ENCODE measurements at regions not wholly inside any gene's neighbourhood (a gene's known extent, or its start where the extent isn't known, plus 50 kb on each side); places are given as distances from the start of the nearest gene placed in this dataset.

GRCh38 chr2:16057661-16058060 is 117.3 kb downstream of the MYCN start (continued):
- TF ChIP-seq CHD7 (IDR thresholded peaks at IDR 0.05; ENCODE audit: insufficient replicate concordance, low read length): no peak
- TF ChIP-seq RXRA (IDR thresholded peaks at IDR 0.05; ENCODE audit: insufficient read depth, low read depth, low read length): no peak
- TF ChIP-seq CREB1 (IDR thresholded peaks at IDR 0.05): no peak
- no peak for TF ChIP-seq CBX5 (IDR thresholded peaks at IDR 0.05; ENCODE audit: low read depth, low read length)
- TF ChIP-seq RBBP5 (IDR thresholded peaks at IDR 0.05; ENCODE audit: borderline replicate concordance, low read depth, low read length): no peak
- no peak for TF ChIP-seq SP1 (IDR thresholded peaks at IDR 0.05; ENCODE audit: low read depth, low read length)
- no peak for TF ChIP-seq NANOG (IDR thresholded peaks at IDR 0.05; ENCODE audit: insufficient read depth, low read depth, low read length, poor library complexity, severe bottlenecking)
- no peak for TF ChIP-seq YY1 (IDR thresholded peaks at IDR 0.05; ENCODE audit: low read depth, low read length)
- no peak for TF ChIP-seq POLR2A (IDR thresholded peaks at IDR 0.05; ENCODE audit: control extremely low read depth in 1 of 2, low read depth in 2 of 2, low read length in 2 of 2)
- TF ChIP-seq USF2 (IDR thresholded peaks at IDR 0.05; ENCODE audit: low read length): no peak
- no peak for TF ChIP-seq CHD2 (IDR thresholded peaks at IDR 0.05; ENCODE audit: low read length)
- TF ChIP-seq POLR2AphosphoS5 (IDR thresholded peaks at IDR 0.05; ENCODE audit: low read depth, low read length): no peak

All from H1 (cell line).